Muscle of back (tissue), 3 donors: ENCODE measurements at regions not wholly inside any gene's neighbourhood (a gene's known extent, or its start where the extent isn't known, plus 50 kb on each side); places are given as distances from the start of the nearest gene placed in this dataset.

ENCODE experiments used
- DNase-seq, 3 donors: peaks; one replicate each; pipeline versions ENCODE4 v3.0.0 to v3.0.0-alpha.2; 2013

GRCh38 chr12:85509081-85509856 lies 229.2 kb downstream of the ALX1 start:
- no peak for DNase-seq

GRCh38 chr12:85509857-85510256 lies 229.8 kb downstream of the ALX1 start:
- DNase-seq = no peak

DNA sequence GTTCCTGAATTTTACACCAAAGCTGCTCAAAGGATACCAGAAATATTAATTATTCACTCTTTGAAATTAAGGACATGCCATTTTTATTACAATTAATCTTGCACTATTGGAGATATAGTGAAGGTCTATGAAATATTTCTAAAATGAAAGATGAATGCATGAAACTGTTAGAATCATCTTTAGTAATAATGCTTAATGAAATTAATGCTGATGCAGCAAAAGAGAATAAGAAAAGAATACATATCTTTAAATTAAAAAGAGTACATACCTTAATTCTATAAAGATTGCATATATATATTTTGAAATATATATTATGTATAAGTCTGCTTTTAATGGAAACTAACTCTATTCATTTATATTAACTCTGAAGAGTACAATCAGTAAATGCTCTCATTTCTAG lies 236.0 kb downstream of the ALX1 start:
- no peak for DNase-seq

GRCh38 chr12:85516667-85517325 lies 236.8 kb downstream of the ALX1 start:
- DNase-seq = no peak

DNA sequence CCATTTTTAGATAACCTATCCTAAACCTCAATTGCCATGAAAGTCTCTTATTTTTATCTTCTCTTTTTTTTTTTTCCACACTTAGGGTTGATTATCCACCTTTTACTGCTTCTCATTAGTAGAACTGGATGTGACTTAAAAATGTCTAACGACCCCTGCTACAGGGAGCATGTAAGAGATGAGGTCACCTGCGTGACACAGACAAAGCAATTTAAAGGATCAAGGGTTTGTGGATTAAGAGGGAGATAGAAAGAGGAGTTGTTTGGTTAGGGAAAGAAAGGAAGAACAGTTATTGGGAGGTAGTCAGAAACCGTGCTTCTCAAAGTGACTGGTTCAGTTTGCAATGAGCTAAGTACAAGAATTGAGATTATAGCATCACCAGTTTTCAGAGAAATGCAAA lies 239.1 kb downstream of the ALX1 start:
- DNase-seq = no peak

GRCh38 chr12:85523197-85523596 lies 243.2 kb downstream of the ALX1 start:
- no peak for DNase-seq

DNA sequence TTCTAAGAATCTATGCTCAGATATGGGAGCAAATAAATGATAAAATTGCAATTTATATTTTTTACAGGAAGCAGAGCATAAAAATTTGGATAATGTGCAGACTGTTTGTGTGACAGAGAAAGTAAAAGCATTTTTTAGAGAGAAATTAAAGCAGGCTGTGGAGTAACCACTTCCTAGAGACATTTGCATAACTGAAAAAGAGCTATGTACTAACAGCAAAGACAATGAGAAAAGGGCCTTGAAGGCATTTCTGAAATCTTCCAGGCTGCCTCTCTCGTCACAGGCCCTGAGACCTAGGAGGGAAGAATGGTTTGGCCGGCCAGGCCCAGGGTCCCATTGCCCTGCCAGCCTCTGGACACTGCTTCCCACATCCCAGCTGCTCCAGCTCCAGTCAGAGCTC lies 247.2 kb downstream of the ALX1 start:
- DNase-seq = no peak

DNA sequence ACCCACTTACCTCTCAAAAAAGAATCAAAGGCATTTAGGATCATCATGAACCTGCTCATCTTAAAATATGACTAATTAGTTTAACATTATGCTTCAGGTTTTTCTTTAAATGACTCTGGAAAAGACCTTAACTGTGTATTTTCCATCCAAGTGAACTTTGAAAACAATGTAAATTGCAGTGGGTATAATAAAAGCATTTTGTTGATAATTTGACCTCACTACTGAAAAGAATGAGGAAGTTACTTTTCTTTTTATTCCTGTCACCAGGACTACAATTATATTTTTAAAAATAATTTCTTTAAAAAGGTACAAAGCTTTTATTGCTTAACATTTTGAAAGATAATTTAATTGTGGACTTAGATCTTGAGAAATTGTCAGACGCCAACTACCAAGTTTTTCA lies 249.9 kb downstream of the ALX1 start:
- no peak for DNase-seq

DNA sequence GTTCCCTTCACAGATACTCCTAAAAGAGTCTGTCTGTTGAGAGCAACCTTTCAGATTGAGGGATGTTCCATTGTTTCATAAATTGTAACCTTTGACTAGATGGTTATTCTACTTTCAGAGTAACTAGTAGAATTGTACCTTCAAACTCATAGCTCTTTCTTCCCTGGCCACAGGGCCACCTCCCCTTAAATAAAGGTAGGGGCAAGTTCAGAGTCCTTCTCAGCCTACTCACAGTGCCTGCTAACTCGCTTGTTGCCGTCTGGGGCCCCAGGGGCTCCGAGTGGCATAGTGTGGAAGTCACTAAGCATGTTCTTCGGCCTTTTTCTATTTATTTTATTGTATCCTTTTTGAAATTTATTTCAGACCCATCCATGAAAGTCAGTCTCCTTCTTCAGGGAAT lies 250.4 kb downstream of the ALX1 start:
- DNase-seq = no peak

- no peak for DNase-seq
Observed at GRCh38 chr12:85531341-85531740, 251.3 kb downstream of the ALX1 start.

- DNase-seq = no peak
Observed at GRCh38 chr12:85549640-85550039, 269.6 kb downstream of the ALX1 start.

DNA sequence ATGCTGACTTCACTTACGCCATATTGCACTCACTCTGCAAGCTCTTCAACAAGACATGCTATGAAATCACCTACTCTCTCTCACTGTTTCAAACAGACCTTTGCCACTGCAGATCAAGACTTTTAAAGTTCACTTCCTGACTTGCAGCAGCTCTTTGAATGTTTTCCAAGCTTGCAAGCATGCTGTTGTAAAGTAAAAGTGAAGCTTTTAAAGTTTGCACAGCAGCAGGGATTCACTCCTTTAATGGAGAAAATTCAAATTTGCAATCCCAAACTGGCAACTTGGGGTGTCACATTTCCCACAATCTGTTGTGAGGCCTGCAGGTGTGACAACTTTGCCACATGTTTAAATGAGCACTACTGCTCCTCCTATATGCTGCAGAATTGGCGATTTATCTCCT lies 270.9 kb downstream of the ALX1 start:
- no peak for DNase-seq

GRCh38 chr12:85552461-85552860 lies 272.4 kb downstream of the ALX1 start:
- DNase-seq = peak in 1 of 3 donors; percentile 3

DNA sequence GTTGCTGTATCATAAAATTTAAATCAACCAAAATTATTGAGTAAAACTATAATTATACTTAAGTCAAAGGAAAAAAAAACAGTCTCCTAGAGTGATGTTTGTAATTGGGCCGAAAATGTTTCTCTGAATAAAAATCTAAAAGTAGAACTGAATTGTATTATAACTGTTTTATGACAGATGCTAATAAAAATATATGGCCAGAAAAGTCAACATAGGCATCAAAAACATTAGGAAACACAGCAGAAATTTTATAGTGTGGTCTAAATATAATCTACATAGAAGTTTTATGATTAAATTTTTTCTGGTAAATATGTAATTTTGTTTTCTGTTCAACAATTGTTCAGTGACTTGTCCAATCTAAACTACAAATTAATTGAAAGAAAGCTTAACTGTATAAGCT lies 277.8 kb downstream of the ALX1 start:
- no peak for DNase-seq

GRCh38 chr12:85558684-85559083 lies 277.5 kb downstream of the RASSF9 start:
- DNase-seq = no peak

DNA sequence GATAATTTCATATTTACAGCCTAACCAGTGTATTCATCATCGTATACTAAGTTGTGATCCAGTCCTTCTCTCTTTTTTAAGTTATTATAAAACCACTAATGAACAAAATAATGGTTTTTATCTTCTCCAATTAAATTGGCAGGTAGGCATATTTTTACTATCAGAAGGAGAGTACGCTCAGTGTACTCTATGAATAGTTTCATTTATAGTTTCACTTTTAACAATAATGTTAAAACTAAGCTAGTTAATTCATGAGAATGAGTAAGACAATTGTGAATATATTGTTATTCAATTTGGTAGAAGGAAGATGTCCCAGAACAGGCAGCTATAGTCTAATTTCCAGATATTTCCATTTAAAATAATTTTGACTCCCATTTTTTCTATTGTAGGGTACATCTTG lies 277.1 kb downstream of the RASSF9 start:
- DNase-seq = no peak

GRCh38 chr12:85559536-85559935 lies 276.7 kb downstream of the RASSF9 start:
- no peak for DNase-seq

GRCh38 chr12:85562765-85563164 lies 273.4 kb downstream of the RASSF9 start:
- DNase-seq = no peak

GRCh38 chr12:85564786-85565185 lies 271.4 kb downstream of the RASSF9 start:
- no peak for DNase-seq

DNA sequence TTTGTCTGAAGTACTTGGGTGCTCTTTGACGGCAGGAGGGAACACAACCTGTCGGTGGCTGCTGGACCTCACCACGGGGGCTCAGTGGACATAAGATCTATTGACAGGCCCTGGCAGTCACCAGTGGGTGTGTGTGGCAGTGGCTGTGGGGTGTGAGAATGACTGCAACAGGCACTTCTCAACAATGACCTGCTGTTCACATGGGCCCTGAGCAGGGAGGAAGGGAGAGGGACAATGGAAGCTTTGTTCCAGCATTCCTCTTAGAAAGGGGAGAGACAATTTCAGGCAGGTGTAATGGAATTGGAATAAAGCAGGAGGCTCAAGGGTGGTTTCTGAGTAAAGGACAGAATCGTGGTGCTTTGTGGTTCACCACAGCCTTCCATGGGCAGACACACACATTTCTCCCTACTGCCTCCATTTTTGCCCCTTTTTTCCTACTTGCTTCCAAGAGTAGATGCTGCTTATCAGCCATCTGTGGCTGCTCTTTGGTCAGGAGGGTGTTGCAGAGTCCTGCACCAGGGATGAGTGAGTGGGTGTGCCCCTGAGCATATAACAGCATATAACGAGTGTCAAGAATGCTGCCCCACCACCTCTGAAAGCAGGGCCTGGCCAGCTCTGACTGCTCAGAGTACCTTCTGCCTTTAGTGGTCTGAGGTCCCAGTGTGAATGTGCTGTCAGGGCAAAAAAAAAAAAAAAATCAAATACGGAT lies 267.7 kb downstream of the RASSF9 start:
- DNase-seq = no peak

GRCh38 chr12:85569261-85569660 lies 266.9 kb downstream of the RASSF9 start:
- DNase-seq = no peak

- no peak for DNase-seq
Observed at GRCh38 chr12:85572956-85573355, 263.3 kb downstream of the RASSF9 start.

GRCh38 chr12:85573635-85574214 lies 262.5 kb downstream of the RASSF9 start:
- DNase-seq = no peak
